Umbilical cord (tissue), 1 donor: ENCODE measurements at regions not wholly inside any gene's neighbourhood (a gene's known extent, or its start where the extent isn't known, plus 50 kb on each side); places are given as distances from the start of the nearest gene placed in this dataset.

Experiments
- DNase-seq: peaks from one replicate; pipeline ENCODE4 v3.0.0-alpha.2; 2015; ENCODE audit warnings: low spot score

- DNase-seq, result peak; percentile 56
Observed at GRCh38 chr21:10270211-10270610, 251.2 kb upstream of the TPTE start.

GRCh38 chr21:10271666-10272207 lies 249.6 kb upstream of the TPTE start:
- DNase-seq, result peak; percentile 0

- peak; percentile 24 for DNase-seq
Observed at GRCh38 chr21:10272216-10272615, 249.2 kb upstream of the TPTE start.

- no peak for DNase-seq
Observed at GRCh38 chr21:10273196-10273595, 248.2 kb upstream of the TPTE start.

- peak; percentile 0 for DNase-seq
Observed at GRCh38 chr21:10273794-10274338, 247.5 kb upstream of the TPTE start.
